GM12874 (cell line): ENCODE measurements at regions not wholly inside any gene's neighbourhood (a gene's known extent, or its start where the extent isn't known, plus 50 kb on each side); places are given as distances from the start of the nearest gene placed in this dataset.

Source experiments
- TF ChIP-seq, protein P1 (sequence below): IDR thresholded peaks from 2 replicates; pipeline ENCODE4 v1.5.1; 2011; ENCODE audit warnings: low read depth, mild to moderate bottlenecking, control low read depth, low read length, moderate library complexity; ENCODE audit not compliant: insufficient read depth

DNA sequence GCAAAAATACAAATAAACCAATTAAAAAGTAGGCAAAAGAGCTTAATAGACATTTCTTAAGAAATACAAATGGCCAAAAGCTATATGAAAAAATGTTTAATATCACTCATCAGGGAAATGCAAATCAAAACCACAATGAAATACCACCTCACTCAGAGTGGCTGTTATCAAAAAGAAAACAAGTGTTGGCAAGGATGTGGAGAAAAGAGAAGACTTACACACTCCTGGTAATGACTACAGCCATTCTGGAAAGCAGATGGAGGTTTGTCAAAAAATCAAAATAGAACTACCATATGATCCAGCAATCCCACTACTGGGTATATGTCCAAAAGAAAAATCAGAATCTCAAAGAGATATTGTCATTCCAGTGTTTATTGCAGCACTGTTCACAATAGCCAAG is 223.5 kb upstream of the SLC10A2 start:
- TF ChIP-seq, protein P1, sequence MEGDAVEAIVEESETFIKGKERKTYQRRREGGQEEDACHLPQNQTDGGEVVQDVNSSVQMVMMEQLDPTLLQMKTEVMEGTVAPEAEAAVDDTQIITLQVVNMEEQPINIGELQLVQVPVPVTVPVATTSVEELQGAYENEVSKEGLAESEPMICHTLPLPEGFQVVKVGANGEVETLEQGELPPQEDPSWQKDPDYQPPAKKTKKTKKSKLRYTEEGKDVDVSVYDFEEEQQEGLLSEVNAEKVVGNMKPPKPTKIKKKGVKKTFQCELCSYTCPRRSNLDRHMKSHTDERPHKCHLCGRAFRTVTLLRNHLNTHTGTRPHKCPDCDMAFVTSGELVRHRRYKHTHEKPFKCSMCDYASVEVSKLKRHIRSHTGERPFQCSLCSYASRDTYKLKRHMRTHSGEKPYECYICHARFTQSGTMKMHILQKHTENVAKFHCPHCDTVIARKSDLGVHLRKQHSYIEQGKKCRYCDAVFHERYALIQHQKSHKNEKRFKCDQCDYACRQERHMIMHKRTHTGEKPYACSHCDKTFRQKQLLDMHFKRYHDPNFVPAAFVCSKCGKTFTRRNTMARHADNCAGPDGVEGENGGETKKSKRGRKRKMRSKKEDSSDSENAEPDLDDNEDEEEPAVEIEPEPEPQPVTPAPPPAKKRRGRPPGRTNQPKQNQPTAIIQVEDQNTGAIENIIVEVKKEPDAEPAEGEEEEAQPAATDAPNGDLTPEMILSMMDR, result no peak

DNA sequence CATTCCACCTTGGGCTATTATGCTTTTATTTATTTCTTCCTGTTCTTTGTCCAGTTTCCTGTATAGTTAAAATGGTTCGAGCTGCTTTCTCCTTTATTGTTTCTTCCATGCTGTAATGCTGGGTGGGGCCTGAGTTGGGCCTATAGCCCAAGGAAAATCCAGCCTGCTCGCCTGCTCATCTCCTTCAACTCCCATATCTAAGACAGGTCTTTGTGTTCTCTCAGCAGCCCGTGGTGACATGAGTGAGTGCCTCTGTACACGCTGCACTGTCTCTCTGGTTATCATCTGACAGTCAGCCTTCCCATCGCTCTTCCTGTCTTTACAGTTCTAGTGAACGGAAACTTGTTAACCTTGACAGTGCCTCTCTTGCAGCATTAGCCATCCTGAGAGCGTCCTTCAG is 221.9 kb upstream of the SLC10A2 start:
- TF ChIP-seq, protein P1, result no peak

DNA sequence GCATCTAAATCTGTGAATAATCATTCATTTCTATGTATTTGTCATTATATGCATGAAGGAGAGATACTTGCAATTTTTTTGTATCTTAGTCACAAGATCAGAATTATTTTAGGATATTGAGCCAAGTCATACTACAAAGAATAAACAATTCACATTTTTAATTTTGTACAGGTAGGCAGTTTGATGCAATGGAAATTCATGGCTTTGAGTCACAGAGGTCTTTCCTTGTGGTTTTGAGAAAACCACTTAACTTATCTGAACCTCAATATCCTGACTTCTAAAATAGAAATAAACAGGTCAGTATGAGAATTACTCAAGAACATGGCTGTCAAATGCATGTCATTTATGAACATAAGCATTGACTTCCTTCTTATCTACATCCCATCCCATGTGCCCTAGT is 221.4 kb upstream of the SLC10A2 start:
- TF ChIP-seq, protein P1, result no peak

DNA sequence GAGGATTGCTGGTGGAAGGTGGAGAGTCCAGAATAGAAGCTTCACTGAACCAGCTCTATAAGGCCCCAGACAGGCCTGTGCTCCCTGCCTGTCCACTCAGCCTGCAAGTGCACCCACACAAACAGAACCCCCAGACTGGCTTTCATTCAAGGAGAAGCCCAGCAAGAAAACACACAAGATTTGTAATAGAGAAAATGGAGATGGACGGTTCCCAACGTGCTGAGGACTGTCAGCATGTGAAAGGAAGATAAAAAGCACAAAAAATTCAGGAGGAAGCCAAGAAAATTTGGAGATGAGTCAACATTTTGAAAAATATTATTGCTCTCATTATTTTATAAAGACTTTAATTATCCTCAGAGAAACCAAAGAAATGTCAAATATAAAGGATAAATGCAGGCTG is 218.2 kb upstream of the SLC10A2 start:
- TF ChIP-seq, protein P1, result no peak

DNA sequence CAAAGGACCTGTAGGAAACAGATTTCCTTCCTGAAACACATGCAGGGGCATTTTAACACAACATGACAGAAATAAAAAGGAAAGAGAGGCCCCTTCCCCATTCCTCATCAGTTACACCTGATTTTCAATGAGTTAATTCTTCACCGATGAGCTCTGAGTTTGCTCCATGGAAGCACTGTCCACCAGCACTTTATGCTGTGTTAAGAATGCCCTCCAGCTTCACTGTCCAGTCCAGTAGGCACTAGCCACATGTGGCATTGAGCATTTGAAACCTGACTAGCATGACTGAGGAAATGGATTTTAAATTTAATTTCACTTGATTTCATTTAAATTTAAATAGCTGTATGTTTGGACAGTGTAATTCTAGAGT is 217.2 kb upstream of the SLC10A2 start:
- TF ChIP-seq, protein P1, result no peak

DNA sequence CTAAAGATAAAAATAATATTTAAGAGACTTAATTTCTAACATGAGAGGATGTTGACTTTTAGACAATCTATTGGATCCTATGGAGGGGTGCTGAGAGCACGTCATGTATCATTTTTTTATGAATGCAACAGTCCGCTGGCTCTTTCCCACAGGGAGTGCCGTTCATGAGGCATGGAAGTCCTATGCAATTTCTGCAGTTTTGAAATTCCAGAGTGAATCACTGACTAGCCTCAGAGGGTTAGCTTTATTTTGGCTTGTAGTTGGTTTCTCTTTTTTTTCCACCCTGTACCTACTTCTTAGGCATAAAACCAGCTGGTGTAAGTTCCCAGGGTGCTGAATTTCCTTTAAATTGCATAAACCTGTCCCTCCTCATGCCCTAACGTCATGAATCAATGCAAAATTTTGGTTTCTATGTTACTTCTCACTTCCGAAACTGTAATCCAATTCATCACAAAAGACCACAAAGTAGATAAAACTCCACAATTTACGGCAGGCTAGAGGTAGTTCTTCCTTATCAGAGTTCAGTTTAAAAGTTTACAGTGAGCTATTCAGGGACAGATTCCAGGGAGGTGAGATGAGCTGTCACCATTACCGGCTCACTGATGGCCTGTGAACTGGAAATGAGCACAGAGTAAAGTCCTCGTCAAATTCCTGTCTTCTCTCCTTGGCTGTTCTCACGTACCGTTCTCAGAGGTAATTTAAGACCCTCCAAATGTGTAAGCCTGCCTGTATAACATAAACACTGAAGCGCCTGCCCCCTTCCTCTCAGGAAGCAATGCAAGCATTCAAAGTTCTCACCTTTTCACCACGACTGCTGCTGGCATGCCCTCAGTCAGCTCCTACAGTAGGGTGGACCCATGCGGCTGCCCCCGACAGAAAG is 216.6 kb upstream of the SLC10A2 start:
- TF ChIP-seq, protein P1, result no peak

DNA sequence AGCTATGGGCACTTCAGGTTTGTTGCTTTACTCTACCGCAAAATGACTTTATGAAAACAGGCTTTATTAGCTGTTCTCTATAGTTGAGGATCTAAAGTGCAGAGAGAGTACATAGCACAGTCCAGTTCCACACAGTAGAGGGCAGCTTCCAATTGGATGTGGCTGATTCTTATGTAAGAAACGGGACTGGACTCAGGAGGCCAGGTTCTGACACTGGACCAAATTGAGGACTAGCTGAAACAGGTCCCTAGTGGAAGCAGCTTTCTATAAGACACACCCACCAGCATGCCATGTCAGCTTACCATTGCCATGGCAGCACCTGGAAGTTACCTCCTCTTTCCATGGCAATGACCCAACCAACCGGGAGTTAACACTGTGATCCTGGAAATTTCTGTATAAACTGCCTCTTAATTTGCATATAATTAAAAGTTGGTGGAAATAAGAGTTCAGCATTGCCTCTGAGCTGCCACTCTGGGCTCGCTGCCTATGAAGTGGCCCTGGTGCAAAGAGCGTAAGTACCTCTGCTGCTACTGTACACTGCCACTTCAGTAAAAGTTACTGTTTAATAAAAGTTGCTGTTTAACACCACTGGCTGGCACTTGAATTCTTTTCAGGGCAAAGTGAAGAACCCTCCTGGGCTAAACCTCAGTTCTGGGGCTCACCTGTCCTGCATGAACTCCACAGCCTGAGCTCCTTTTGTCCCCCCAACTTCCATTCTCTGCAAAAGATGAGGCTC is 211.9 kb upstream of the SLC10A2 start:
- TF ChIP-seq, protein P1, result no peak
